ENCODE measurements at regions not wholly inside any gene's neighbourhood (a gene's known extent, or its start where the extent isn't known, plus 50 kb on each side); places are given as distances from the start of the nearest gene placed in this dataset.
"Not testable (repeated sequence)": the region's sequence is repeated elsewhere in the genome, so short reads cannot be mapped to it uniquely, and the experiment has no call there.

- DNase-seq, result no peak
These were observed 133.1 kb downstream of the COPS8 start for GRCh38 chr2:237218756-237219155.

GRCh38 chr2:237219826-237220225, 134.1 kb downstream of the COPS8 start:
- no peak for DNase-seq

- DNase-seq, result no peak
These were observed 135.8 kb downstream of the COPS8 start for GRCh38 chr2:237221443-237221842.

GRCh38 chr2:237222178-237222577, 136.5 kb downstream of the COPS8 start:
- DNase-seq, result no peak

GRCh38 chr2:237222601-237223041, 136.9 kb downstream of the COPS8 start:
- DNase-seq, result no peak

- no peak for DNase-seq
These were observed 137.6 kb downstream of the COPS8 start for GRCh38 chr2:237223201-237223861.

- DNase-seq, result no peak
These were observed 141.5 kb downstream of the COPS8 start for GRCh38 chr2:237227190-237227589.

GRCh38 chr2:237227592-237228280, 142.0 kb downstream of the COPS8 start:
- DNase-seq, result no peak

GRCh38 chr2:237228281-237228625, 142.6 kb downstream of the COPS8 start:
- DNase-seq, result no peak

GRCh38 chr2:237229905-237230304, 144.2 kb downstream of the COPS8 start:
- DNase-seq, result no peak

- DNase-seq, result no peak
These were observed 144.7 kb downstream of the COPS8 start for GRCh38 chr2:237230355-237230754.

GRCh38 chr2:237231593-237231992, 145.9 kb downstream of the COPS8 start:
- DNase-seq, result no peak

- no peak for DNase-seq
These were observed 146.5 kb downstream of the COPS8 start for GRCh38 chr2:237232166-237232565.

- no peak for DNase-seq
These were observed 148.6 kb downstream of the COPS8 start for GRCh38 chr2:237234268-237234667.

GRCh38 chr2:237235383-237236095, 149.8 kb downstream of the COPS8 start:
- DNase-seq, result no peak

- no peak for DNase-seq
These were observed 150.5 kb downstream of the COPS8 start for GRCh38 chr2:237236188-237236587.

- DNase-seq, result no peak
These were observed 152.6 kb downstream of the COPS8 start for GRCh38 chr2:237238249-237238648.

GRCh38 chr2:237240252-237240651, 154.6 kb downstream of the COPS8 start:
- no peak for DNase-seq

- not testable (repeated sequence) for DNase-seq
These were observed 155.2 kb downstream of the COPS8 start for GRCh38 chr2:237240868-237241267.

GRCh38 chr2:237242091-237242536, 156.4 kb downstream of the COPS8 start:
- DNase-seq, result no peak

GRCh38 chr2:237243487-237243886, 157.8 kb downstream of the COPS8 start:
- no peak for DNase-seq

GRCh38 chr2:237244178-237244577, 158.5 kb downstream of the COPS8 start:
- no peak for DNase-seq

GRCh38 chr2:237244976-237245646, 159.4 kb downstream of the COPS8 start:
- DNase-seq, result no peak

All from CD4-positive, alpha-beta T cell treated with Interleukin-4 for 4 hours (primary cell).